ENCODE measurements at regions not wholly inside any gene's neighbourhood (a gene's known extent, or its start where the extent isn't known, plus 50 kb on each side); places are given as distances from the start of the nearest gene placed in this dataset.

DNA sequence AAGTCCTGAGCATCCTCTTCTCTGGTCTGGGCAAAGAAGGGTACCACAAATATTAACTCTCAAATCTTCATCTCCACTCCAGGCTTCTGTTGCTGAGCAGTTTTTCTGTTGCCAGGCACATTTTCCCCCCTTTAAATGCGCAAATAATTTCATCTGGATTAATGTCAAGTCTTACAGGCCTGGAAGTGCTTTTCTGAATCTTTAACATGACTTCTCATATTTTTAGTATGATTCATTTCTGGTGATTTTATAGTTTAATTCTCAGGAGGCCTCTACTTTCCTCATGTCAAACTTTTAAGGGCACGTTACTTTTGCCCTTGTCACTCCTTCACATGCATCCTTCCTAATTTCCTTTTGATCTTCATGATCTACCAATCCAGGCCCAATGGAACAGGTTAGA lies 510.2 kb downstream of the METTL15 start:
- TF ChIP-seq, protein P1, sequence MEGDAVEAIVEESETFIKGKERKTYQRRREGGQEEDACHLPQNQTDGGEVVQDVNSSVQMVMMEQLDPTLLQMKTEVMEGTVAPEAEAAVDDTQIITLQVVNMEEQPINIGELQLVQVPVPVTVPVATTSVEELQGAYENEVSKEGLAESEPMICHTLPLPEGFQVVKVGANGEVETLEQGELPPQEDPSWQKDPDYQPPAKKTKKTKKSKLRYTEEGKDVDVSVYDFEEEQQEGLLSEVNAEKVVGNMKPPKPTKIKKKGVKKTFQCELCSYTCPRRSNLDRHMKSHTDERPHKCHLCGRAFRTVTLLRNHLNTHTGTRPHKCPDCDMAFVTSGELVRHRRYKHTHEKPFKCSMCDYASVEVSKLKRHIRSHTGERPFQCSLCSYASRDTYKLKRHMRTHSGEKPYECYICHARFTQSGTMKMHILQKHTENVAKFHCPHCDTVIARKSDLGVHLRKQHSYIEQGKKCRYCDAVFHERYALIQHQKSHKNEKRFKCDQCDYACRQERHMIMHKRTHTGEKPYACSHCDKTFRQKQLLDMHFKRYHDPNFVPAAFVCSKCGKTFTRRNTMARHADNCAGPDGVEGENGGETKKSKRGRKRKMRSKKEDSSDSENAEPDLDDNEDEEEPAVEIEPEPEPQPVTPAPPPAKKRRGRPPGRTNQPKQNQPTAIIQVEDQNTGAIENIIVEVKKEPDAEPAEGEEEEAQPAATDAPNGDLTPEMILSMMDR (IDR thresholded peaks at IDR 0.05 in 4 of 5, conservative IDR thresholded peaks at IDR 0.05 in 1 of 5) = no peak
- TF ChIP-seq POLR2A (IDR thresholded peaks at IDR 0.05) = no peak
